ENCODE measurements at regions not wholly inside any gene's neighbourhood (a gene's known extent, or its start where the extent isn't known, plus 50 kb on each side); places are given as distances from the start of the nearest gene placed in this dataset.

- TF ChIP-seq ZNF274 (IDR thresholded peaks at IDR 0.05; ENCODE audit: low read depth, low read length) = no peak
- TF ChIP-seq YY1 (IDR thresholded peaks at IDR 0.05; ENCODE audit: insufficient read depth, insufficient read length) = no peak
Measured at GRCh38 chr14:100403802-100404365, 80.7 kb downstream of the SLC25A47 start.

All from NT2/D1 (cell line).